Panc1 (cell line): ENCODE measurements at regions not wholly inside any gene's neighbourhood (a gene's known extent, or its start where the extent isn't known, plus 50 kb on each side); places are given as distances from the start of the nearest gene placed in this dataset.

Source experiments
- SIN3A ChIP-seq: IDR thresholded peaks from 2 replicates; pipeline ENCODE4 v1.6.1; 2012; ENCODE audit warnings: low read depth, mild to moderate bottlenecking, low read length, moderate library complexity, borderline replicate concordance; ENCODE audit not compliant: insufficient read depth
- TF ChIP-seq, protein P1 (sequence below): fragments of 450-650 bp; IDR thresholded peaks from 2 replicates; pipeline ENCODE4 v1.5.1; 2017; ENCODE audit warnings: mild to moderate bottlenecking

- TF ChIP-seq SIN3A = no peak
- TF ChIP-seq, protein P1, sequence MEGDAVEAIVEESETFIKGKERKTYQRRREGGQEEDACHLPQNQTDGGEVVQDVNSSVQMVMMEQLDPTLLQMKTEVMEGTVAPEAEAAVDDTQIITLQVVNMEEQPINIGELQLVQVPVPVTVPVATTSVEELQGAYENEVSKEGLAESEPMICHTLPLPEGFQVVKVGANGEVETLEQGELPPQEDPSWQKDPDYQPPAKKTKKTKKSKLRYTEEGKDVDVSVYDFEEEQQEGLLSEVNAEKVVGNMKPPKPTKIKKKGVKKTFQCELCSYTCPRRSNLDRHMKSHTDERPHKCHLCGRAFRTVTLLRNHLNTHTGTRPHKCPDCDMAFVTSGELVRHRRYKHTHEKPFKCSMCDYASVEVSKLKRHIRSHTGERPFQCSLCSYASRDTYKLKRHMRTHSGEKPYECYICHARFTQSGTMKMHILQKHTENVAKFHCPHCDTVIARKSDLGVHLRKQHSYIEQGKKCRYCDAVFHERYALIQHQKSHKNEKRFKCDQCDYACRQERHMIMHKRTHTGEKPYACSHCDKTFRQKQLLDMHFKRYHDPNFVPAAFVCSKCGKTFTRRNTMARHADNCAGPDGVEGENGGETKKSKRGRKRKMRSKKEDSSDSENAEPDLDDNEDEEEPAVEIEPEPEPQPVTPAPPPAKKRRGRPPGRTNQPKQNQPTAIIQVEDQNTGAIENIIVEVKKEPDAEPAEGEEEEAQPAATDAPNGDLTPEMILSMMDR = no peak
Observed at GRCh38 chr12:88416155-88416554, 164.1 kb downstream of the KITLG start.
